H9 (cell line): ENCODE measurements at regions not wholly inside any gene's neighbourhood (a gene's known extent, or its start where the extent isn't known, plus 50 kb on each side); places are given as distances from the start of the nearest gene placed in this dataset.

Experiments
- DNase-seq: peaks from one replicate; pipeline ENCODE4 v3.0.0-alpha.2; 2017
- H2AFZ ChIP-seq: one replicate; pipeline ENCODE4 v1.6.1; 2013; ENCODE audit warnings: mild to moderate bottlenecking, low read length, control low read depth, moderate library complexity
- H2AK5ac ChIP-seq: 2 replicates; pipeline ENCODE4 v1.6.1; 2013; ENCODE audit warnings: low read length, control low read depth, mixed read lengths; ENCODE audit not compliant: insufficient read length
- H2BK120ac ChIP-seq: one replicate; pipeline ENCODE4 v1.6.1; 2013; ENCODE audit warnings: low read depth, mild to moderate bottlenecking, low read length, control low read depth, inconsistent platforms; ENCODE audit not compliant: poor library complexity, severe bottlenecking
- H2BK12ac ChIP-seq: 2 replicates; pipeline ENCODE4 v1.6.1; 2013; ENCODE audit warnings: low read length, control low read depth, mixed read lengths, low read depth; ENCODE audit not compliant: insufficient read length
- H2BK15ac ChIP-seq: 2 replicates; pipeline ENCODE4 v1.6.1; 2013; ENCODE audit warnings: low read depth, low read length, control low read depth
- H2BK20ac ChIP-seq: one replicate; pipeline ENCODE4 v1.6.1; 2013; ENCODE audit warnings: low read depth, mild to moderate bottlenecking, low read length, control low read depth, inconsistent platforms; ENCODE audit not compliant: poor library complexity, severe bottlenecking
- H2BK5ac ChIP-seq: 2 replicates; pipeline ENCODE4 v1.6.1; 2013; ENCODE audit warnings: low read length, control low read depth, mixed read lengths; ENCODE audit not compliant: insufficient read length
- H3K14ac ChIP-seq: 2 replicates; pipeline ENCODE4 v1.6.1; 2013; ENCODE audit warnings: low read length, control low read depth; ENCODE audit not compliant: insufficient read depth
- H3K18ac ChIP-seq: 2 replicates; pipeline ENCODE4 v1.6.1; 2013; ENCODE audit warnings: low read depth, mild to moderate bottlenecking, mixed read lengths, low read length, control low read depth; ENCODE audit not compliant: insufficient read length
- H3K23ac ChIP-seq: 2 replicates; pipeline ENCODE4 v1.6.1; 2013; ENCODE audit warnings: low read length, control low read depth, mixed read lengths, low read depth; ENCODE audit not compliant: insufficient read length
- H3K23me2 ChIP-seq: 2 replicates; pipeline ENCODE4 v1.6.1; 2013; ENCODE audit warnings: low read depth, mild to moderate bottlenecking, mixed read lengths, low read length, control low read depth; ENCODE audit not compliant: insufficient read length, poor library complexity, severe bottlenecking
- H3K27ac ChIP-seq: 2 replicates; pipeline ENCODE4 v1.5.1; 2013; ENCODE audit warnings: low read length, control low read depth, mixed read lengths, low read depth; ENCODE audit not compliant: insufficient read length
- H3K27me3 ChIP-seq: 2 replicates; pipeline ENCODE4 v1.6.1; 2013; ENCODE audit warnings: low read length, control low read depth, inconsistent platforms; ENCODE audit not compliant: insufficient read depth
- H3K4ac ChIP-seq: 2 replicates; pipeline ENCODE4 v1.6.1; 2013; ENCODE audit warnings: low read depth, mild to moderate bottlenecking, control low read depth, inconsistent platforms, low read length, moderate library complexity
- H3K4me1 ChIP-seq: 2 replicates; pipeline ENCODE4 v1.6.1; 2013; ENCODE audit warnings: low read length, control low read depth, inconsistent platforms; ENCODE audit not compliant: insufficient read depth
- H3K4me2 ChIP-seq: 2 replicates; pipeline ENCODE4 v1.6.1; 2013; ENCODE audit warnings: low read length, control low read depth, mixed read lengths; ENCODE audit not compliant: insufficient read length, insufficient read depth
- H3K56ac ChIP-seq: 2 replicates; pipeline ENCODE4 v1.6.1; 2013; ENCODE audit warnings: low read depth, mild to moderate bottlenecking, mixed read lengths, low read length, control low read depth; ENCODE audit not compliant: insufficient read length
- H3K79me1 ChIP-seq: 2 replicates; pipeline ENCODE4 v1.6.1; 2013; ENCODE audit warnings: low read depth, mild to moderate bottlenecking, moderate library complexity, low read length, control low read depth, inconsistent platforms; ENCODE audit not compliant: insufficient read depth, poor library complexity, severe bottlenecking
- H3K79me2 ChIP-seq: 2 replicates; pipeline ENCODE4 v1.6.1; 2013; ENCODE audit warnings: low read length, control low read depth, inconsistent platforms; ENCODE audit not compliant: insufficient read depth
- H3K9ac ChIP-seq: 2 replicates; pipeline ENCODE4 v1.6.1; 2013; ENCODE audit warnings: low read length, control low read depth, mixed read lengths; ENCODE audit not compliant: insufficient read length; ENCODE audit errors: extremely low read depth
- H3K9me3 ChIP-seq: one replicate; pipeline ENCODE4 v1.6.1; 2013; ENCODE audit warnings: low read depth, low read length, inconsistent platforms; ENCODE audit not compliant: control insufficient read depth
- H3T11ph ChIP-seq: one replicate; pipeline ENCODE4 v1.6.1; 2013; ENCODE audit warnings: mild to moderate bottlenecking, low read length, control low read depth, inconsistent platforms
- H4K20me1 ChIP-seq: one replicate; pipeline ENCODE4 v1.6.1; 2013; ENCODE audit not compliant: control insufficient read depth, insufficient read length, insufficient read depth
- H4K5ac ChIP-seq: 2 replicates; pipeline ENCODE4 v1.6.1; 2013; ENCODE audit warnings: low read depth, mild to moderate bottlenecking, mixed read lengths, low read length, control low read depth; ENCODE audit not compliant: insufficient read length
- H4K8ac ChIP-seq: replicated peaks from 2 replicates; pipeline ENCODE4 v1.6.1; 2013; ENCODE audit warnings: low read length, control low read depth, mixed read lengths, low read depth; ENCODE audit not compliant: insufficient read length
- H4K91ac ChIP-seq: 2 replicates; pipeline ENCODE4 v1.6.1; 2013; ENCODE audit warnings: low read depth, mild to moderate bottlenecking, moderate library complexity, mixed read lengths, low read length, control low read depth; ENCODE audit not compliant: insufficient read length
- H3K27ac Mint-ChIP-seq, 3 experiments: 2 replicates in 2 of 3; 3 replicates in 1 of 3; pipeline ENCODE4 v1.8.0; 2020 to 2021; ENCODE audit warnings: mixed read lengths in 3 of 3, mild to moderate bottlenecking in 1 of 3, moderate library complexity in 1 of 3
- H3K27me3 Mint-ChIP-seq: 2 replicates; pipeline ENCODE4 v1.8.0; 2021; ENCODE audit warnings: low read depth, mild to moderate bottlenecking, moderate library complexity, mixed read lengths
- H3K36me3 Mint-ChIP-seq, 3 experiments: 2 replicates in 2 of 3; 3 replicates in 1 of 3; pipeline ENCODE4 v1.8.0; 2020 to 2021; ENCODE audit warnings: low read depth in 3 of 3, mixed read lengths in 3 of 3; ENCODE audit not compliant: insufficient read depth in 1 of 3
- H3K4me1 Mint-ChIP-seq, 2 experiments: 2 replicates each; pipeline ENCODE4 v1.8.0; 2020; ENCODE audit warnings: mixed read lengths in 2 of 2
- H3K4me3 Mint-ChIP-seq, 2 experiments: 2 replicates in 1 of 2; 3 replicates in 1 of 2; pipeline ENCODE4 v1.8.0; 2020 to 2021; ENCODE audit warnings: mild to moderate bottlenecking in 2 of 2, mixed read lengths in 2 of 2, moderate library complexity in 1 of 2
- H3K9me3 Mint-ChIP-seq, 2 experiments: 2 replicates in 1 of 2; 3 replicates in 1 of 2; pipeline ENCODE4 v1.8.0; 2020; ENCODE audit warnings: mild to moderate bottlenecking in 2 of 2, mixed read lengths in 2 of 2, moderate library complexity in 1 of 2
- CTCF ChIP-seq: fragments of 200-600 bp; sonication (generic); conservative IDR thresholded peaks from 3 replicates; pipeline ENCODE4 v1.8.0; 2021; ENCODE audit warnings: antibody characterized with exemption, mild to moderate bottlenecking
- WGBS: extraction: QIAGEN DNeasy Blood & Tissue Kit; methylation state at CpG from one replicate; pipeline ENCODE4 v1.1.7; 2013; ENCODE audit warnings: missing lambda C conversion rate, low lambda C conversion rate, mixed read lengths; ENCODE audit not compliant: insufficient read length; ENCODE audit errors: extremely low coverage; 5-methylcytosine and 5-hydroxymethylcytosine counted together

DNA sequence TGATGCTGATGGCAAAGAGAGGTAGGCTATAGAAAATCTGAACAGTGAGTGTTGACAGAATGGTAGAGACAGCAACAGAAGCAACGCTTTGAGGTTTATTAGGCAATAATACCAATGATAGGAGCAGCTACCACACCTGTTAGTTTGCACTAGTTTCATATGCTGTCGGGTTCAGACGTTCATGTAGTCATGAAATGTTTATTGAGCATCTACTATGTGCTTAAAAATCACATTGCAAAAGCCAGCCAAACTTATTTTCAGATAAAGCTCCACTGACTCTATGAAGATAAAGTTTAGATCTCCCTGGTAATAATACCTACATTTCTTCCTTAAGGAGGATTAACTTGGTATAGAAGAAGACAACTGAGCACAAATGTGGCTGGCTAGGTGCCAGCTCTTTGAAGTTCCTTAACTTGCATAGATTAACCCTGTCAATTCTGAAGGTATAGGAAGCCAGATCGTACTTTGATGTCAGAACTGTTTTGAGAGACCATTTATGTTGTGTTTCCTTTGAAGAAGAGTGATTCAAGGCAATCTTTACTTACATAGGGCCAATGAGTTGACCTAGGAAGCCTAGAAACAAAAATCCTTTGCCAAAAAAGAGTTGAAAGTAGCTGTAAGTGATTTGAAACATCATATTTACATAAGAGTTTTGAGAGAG lies 71.5 kb downstream of the DISP1 start:
- Histone ChIP-seq H3K23me2 (no peaks in the 10 kb centered on the region), H2AK5ac (no peak overlapping the region), H3K4me1 (no peaks in the 10 kb centered on the region), H2BK20ac (no peak overlapping the region), H4K8ac (no peak overlapping the region), H2AFZ (no peak overlapping the region), H3K14ac (no peak overlapping the region), H3K9ac (no peak overlapping the region), H2BK120ac (no peak overlapping the region), H4K5ac (no peak overlapping the region), H3K9me3 (no peaks in the 10 kb centered on the region), H3K4ac (no peak overlapping the region), H4K91ac (no peak overlapping the region), H3K79me2 (no peaks in the 10 kb centered on the region; the same call in 1 of the 2 replicates), H3K27me3 (no peaks in the 10 kb centered on the region), H3K23ac (no peak overlapping the region), H3K4me2 (no peak overlapping the region), H3K79me1 (no peaks in the 10 kb centered on the region), H3K18ac (no peak overlapping the region), H3K56ac (no peak overlapping the region), H4K20me1 (no peaks in the 10 kb centered on the region), H2BK12ac (no peak overlapping the region), H3T11ph (no peak overlapping the region), H3K27ac (no peak overlapping the region), H2BK5ac (no peak overlapping the region), H2BK15ac (no peak overlapping the region)
- Mint-ChIP-seq H3K27me3 (no peaks in the 10 kb centered on the region), H3K4me1 (peaks cover 0 to 2% of the 10 kb centered on the region in 2 experiments; a peak in 1 of 4 replicates), H3K27ac (no peak overlapping the region), H3K4me3 (no peak overlapping the region), H3K9me3 (no peaks in the 10 kb centered on the region), H3K36me3 (no peaks in the 10 kb centered on the region; a peak in 1 of 7 replicates)
- DNase-seq = no peak
- no CpG with 5 or more reads among the region's 4 CpGs for WGBS
- no peak for TF ChIP-seq CTCF
